HEK293T (cell line): ENCODE measurements at regions not wholly inside any gene's neighbourhood (a gene's known extent, or its start where the extent isn't known, plus 50 kb on each side); places are given as distances from the start of the nearest gene placed in this dataset.

Experiments used
- CTCF ChIA-PET: fragments of 350-600 bp; formaldehyde crosslinking; extraction: SDS; loops from one replicate; lab custom pipeline; 2021; ENCODE audit warnings: antibody characterized with exemption, inconsistent platforms; lab: Yijun Ruan, JAX
- POLR2A ChIA-PET: fragments of 350-600 bp; formaldehyde crosslinking; extraction: SDS; loops from one replicate; lab custom pipeline; 2020; ENCODE audit warnings: antibody characterized with exemption, inconsistent platforms; lab: Yijun Ruan, JAX
- DNase-seq: peaks from one replicate; pipeline ENCODE4 v3.0.0; 2012; ENCODE audit warnings: mixed read lengths; ENCODE audit errors: extremely low spot score
- ARNT ChIP-seq: fragments of 450-650 bp; IDR thresholded peaks from 2 replicates; pipeline ENCODE4 v1.6.1; 2017; ENCODE audit warnings: mild to moderate bottlenecking
- BHLHE40 ChIP-seq: fragments of 450-650 bp; IDR thresholded peaks from 2 replicates; pipeline ENCODE4 v1.6.1; 2016; ENCODE audit warnings: mild to moderate bottlenecking, moderate library complexity, borderline replicate concordance
- CTBP1 ChIP-seq: fragments of 450-650 bp; IDR thresholded peaks from 2 replicates; pipeline ENCODE4 v1.6.1; 2016; ENCODE audit warnings: borderline replicate concordance
- ELF4 ChIP-seq: fragments of 450-650 bp; IDR thresholded peaks from 2 replicates; pipeline ENCODE4 v1.6.1; 2017; ENCODE audit warnings: antibody characterized with exemption
- FOXA1 ChIP-seq: fragments of 450-650 bp; IDR thresholded peaks from 2 replicates; pipeline ENCODE4 v1.6.1; 2016; ENCODE audit warnings: mild to moderate bottlenecking
- FOXK2 ChIP-seq: fragments of 450-650 bp; IDR thresholded peaks from 2 replicates; pipeline ENCODE4 v1.6.1; 2016; ENCODE audit warnings: mild to moderate bottlenecking
- FOXM1 ChIP-seq: fragments of 450-650 bp; IDR thresholded peaks from 2 replicates; pipeline ENCODE4 v1.6.1; 2017; ENCODE audit warnings: mild to moderate bottlenecking, borderline replicate concordance
- HDGF ChIP-seq: fragments of 450-650 bp; IDR thresholded peaks from 2 replicates; pipeline ENCODE4 v1.6.1; 2017; ENCODE audit warnings: antibody characterized with exemption, borderline replicate concordance
- L3MBTL2 ChIP-seq: fragments of 450-650 bp; conservative IDR thresholded peaks from 2 replicates; pipeline ENCODE4 v1.6.1; 2016; ENCODE audit warnings: mild to moderate bottlenecking
- LEF1 ChIP-seq: fragments of 450-650 bp; IDR thresholded peaks from 2 replicates; pipeline ENCODE4 v1.6.1; 2017; ENCODE audit warnings: mild to moderate bottlenecking, borderline replicate concordance
- NFRKB ChIP-seq: fragments of 450-650 bp; IDR thresholded peaks from 2 replicates; pipeline ENCODE4 v1.6.1; 2016; ENCODE audit warnings: mild to moderate bottlenecking, moderate library complexity
- SP1 ChIP-seq: fragments of 450-650 bp; IDR thresholded peaks from 2 replicates; pipeline ENCODE4 v1.6.1; 2017
- SUZ12 ChIP-seq: fragments of 450-650 bp; IDR thresholded peaks from 2 replicates; pipeline ENCODE4 v1.6.1; 2016; ENCODE audit warnings: mild to moderate bottlenecking
- TARDBP ChIP-seq: fragments of 450-650 bp; IDR thresholded peaks from 2 replicates; pipeline ENCODE4 v1.6.1; 2016
- ZNF384 ChIP-seq: fragments of 450-650 bp; IDR thresholded peaks from 2 replicates; pipeline ENCODE4 v1.6.1; 2016
- TF ChIP-seq, protein P1 (sequence below): fragments of 450-650 bp; IDR thresholded peaks from 2 replicates; pipeline ENCODE4 v1.6.1; 2016

DNA sequence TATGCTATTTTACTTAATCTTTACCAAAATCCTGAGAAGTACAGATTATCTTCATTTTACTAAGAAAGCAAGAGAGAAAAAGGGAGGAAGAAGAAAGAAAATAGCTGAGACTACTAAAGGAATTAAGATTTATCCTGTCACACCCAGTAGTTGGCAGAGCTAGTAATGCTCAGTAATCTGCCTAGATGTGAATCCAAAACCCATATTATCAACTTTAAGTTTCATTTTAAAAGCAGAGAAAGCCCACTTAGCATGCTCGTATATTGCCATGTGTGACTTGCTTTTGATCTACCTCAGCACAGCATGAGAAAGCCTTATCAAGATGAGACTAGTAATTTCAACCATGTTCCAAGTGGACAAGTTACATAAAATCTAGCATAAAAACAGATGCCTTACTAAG is 451.5 kb downstream of the TENT5A start:
- ChIA-PET POLR2A (no interaction called here), CTCF (no interaction called here)

DNA sequence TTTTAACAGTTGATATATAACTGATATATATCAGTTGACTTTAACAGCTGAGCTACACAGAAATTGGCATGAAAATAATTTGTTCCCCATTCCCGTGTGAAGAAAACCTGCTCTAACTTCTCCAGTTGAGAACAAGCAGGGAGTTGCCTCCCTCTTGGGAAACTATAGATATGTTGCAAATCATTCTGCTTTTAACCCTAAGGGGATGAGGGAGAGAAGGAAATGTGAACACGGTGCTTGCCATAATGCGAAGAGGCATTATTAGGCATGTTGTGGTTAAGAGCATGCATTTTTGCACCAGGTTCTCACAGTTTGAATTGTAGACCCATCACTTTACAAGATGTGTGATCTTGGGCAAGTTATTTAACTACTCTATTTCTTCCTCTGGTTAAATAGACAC is 453.7 kb downstream of the TENT5A start:
- ChIA-PET POLR2A (no interaction called here), CTCF (no interaction called here)
- no peak for DNase-seq
- TF ChIP-seq FOXA1 (no peak), ZNF384 (no peak)

More for the DNA sequence above, 451.5 kb downstream of the TENT5A start:
- TF ChIP-seq, protein P1, sequence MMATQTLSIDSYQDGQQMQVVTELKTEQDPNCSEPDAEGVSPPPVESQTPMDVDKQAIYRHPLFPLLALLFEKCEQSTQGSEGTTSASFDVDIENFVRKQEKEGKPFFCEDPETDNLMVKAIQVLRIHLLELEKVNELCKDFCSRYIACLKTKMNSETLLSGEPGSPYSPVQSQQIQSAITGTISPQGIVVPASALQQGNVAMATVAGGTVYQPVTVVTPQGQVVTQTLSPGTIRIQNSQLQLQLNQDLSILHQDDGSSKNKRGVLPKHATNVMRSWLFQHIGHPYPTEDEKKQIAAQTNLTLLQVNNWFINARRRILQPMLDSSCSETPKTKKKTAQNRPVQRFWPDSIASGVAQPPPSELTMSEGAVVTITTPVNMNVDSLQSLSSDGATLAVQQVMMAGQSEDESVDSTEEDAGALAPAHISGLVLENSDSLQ, result no peak
- TF ChIP-seq LEF1, result no peak
- no peak for TF ChIP-seq FOXA1
- DNase-seq, result no peak

DNA sequence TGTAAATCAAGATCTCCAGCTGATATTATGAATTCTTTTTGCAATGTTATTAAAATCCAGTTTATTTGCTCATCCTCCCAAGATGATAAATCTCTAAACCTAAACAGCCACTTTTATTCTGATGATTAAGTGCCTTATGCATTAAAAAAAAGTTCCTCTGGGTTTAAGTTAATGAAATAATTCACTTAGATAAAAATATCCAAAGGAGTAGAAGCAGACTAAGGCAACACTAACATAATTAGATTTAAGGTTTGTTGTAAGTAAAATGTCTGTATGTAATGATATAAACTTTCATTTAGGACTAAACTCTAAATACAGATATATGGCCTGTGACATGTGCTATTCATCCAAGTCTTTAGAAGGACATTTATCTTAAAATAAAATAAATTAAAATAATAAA is 457.2 kb downstream of the TENT5A start:
- DNase-seq, result no peak
- POLR2A ChIA-PET, result no interaction called here
- TF ChIP-seq ARNT, result no peak
- TF ChIP-seq, protein P1, result no peak
- TF ChIP-seq CTBP1, result no peak
- TF ChIP-seq SP1, result no peak
- TF ChIP-seq SUZ12, result no peak
- TF ChIP-seq NFRKB, result no peak
- no peak for TF ChIP-seq L3MBTL2
- CTCF ChIA-PET, result no interaction called here

DNA sequence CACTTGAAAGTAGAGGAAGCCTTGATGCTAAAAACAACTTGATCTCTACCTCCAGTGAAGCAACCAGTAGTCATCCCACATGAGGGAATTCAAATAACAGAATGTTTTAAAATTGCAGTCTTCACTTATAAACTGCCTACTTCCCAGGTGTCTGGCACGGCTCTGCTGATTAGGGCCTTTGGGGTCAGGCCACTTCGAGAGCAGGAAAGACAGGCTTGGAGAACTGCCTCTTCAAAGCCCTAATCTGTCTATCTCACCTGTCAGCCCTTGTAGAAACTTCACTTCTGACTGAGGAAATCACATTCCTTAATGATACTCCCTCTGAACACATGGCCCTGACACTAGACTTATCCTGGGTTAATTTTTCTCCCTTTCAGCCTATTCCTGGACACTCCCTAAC is 458.6 kb downstream of the TENT5A start:
- ChIA-PET POLR2A (no interaction called here), CTCF (no interaction called here)
- no peak for TF ChIP-seq NFRKB
- no peak for TF ChIP-seq BHLHE40
- no peak for TF ChIP-seq CTBP1
- no peak for TF ChIP-seq HDGF
- no peak for TF ChIP-seq ARNT
- no peak for TF ChIP-seq SUZ12
- TF ChIP-seq, protein P1, result no peak
- DNase-seq, result no peak

DNA sequence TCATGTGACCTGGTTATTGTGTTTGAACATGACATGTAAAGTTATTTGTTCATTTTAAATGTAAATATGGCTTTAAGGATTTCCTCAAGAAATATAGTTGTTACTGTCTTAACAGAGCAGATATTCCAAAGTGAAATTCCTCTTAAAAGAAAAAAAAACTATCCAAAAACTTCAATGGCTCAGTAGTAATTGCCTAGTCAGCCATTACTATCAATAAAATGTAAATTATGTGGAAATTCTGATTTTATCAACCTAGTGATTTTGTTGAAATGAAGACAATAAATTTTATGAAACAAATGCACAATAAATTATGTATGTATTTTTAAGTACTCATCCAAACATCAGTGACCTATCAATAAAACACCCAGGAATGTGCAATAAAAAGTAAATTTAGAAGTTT is 463.3 kb downstream of the TENT5A start:
- no peak for TF ChIP-seq ZNF384
- no peak for TF ChIP-seq BHLHE40
- no peak for TF ChIP-seq FOXA1
- TF ChIP-seq FOXK2, result no peak
- TF ChIP-seq FOXM1, result no peak
- no peak for TF ChIP-seq L3MBTL2
- TF ChIP-seq, protein P1, result no peak
- TF ChIP-seq SUZ12, result no peak
- no peak for TF ChIP-seq TARDBP
- no peak for TF ChIP-seq SP1
- TF ChIP-seq NFRKB, result no peak
- no peak for TF ChIP-seq LEF1
- no peak for TF ChIP-seq HDGF
- TF ChIP-seq ARNT, result no peak
- TF ChIP-seq CTBP1, result no peak
- POLR2A ChIA-PET, result no interaction called here

DNA sequence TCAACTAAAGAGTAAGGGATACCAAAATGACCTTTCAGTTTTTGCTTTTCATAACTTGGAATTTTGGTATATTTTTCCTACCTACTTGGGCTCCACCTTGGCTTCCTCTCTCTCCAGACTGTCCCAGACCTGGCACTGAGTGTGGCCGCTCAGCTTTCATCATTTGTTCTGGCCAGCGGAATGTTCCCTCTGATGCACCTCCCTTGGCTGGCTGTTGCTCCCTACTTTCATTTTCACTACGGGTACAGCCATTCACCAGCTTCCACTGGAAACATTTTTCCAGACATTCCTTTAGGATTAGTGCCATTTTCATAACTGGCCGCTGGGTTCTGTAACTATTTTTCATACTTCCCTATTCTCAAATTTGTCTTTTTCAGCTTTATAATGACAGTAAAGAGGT is 487.4 kb downstream of the TENT5A start:
- POLR2A ChIA-PET, result no interaction called here
- no peak for DNase-seq
- CTCF ChIA-PET, result no interaction called here
- TF ChIP-seq ELF4, result no peak
- no peak for TF ChIP-seq ARNT
- TF ChIP-seq HDGF, result no peak
- no peak for TF ChIP-seq FOXA1
- no peak for TF ChIP-seq L3MBTL2
- TF ChIP-seq, protein P1, result no peak
- TF ChIP-seq CTBP1, result no peak
- TF ChIP-seq FOXM1, result no peak
- no peak for TF ChIP-seq FOXK2
- TF ChIP-seq SUZ12, result no peak
- no peak for TF ChIP-seq ZNF384
- no peak for TF ChIP-seq SP1
- no peak for TF ChIP-seq LEF1
- no peak for TF ChIP-seq BHLHE40
- TF ChIP-seq NFRKB, result no peak
- no peak for TF ChIP-seq TARDBP

More for the DNA sequence above, 463.3 kb downstream of the TENT5A start:
- CTCF ChIA-PET, result no interaction called here
- no peak for DNase-seq
